HUES48 (cell line): ENCODE measurements at regions not wholly inside any gene's neighbourhood (a gene's known extent, or its start where the extent isn't known, plus 50 kb on each side); places are given as distances from the start of the nearest gene placed in this dataset.
A peak's percentile ranks its signal among the peaks of the same experiment; 100 is the strongest.

Experiments used
- H3K27ac ChIP-seq: one replicate; pipeline ENCODE4 v1.7.0; 2013; ENCODE audit warnings: low read depth, low read length, inconsistent platforms
- H3K27me3 ChIP-seq: 2 replicates; pipeline ENCODE4 v1.6.1; 2013; ENCODE audit warnings: mild to moderate bottlenecking, low read length; ENCODE audit not compliant: control insufficient read depth, insufficient read depth
- H3K36me3 ChIP-seq: 2 replicates; pipeline ENCODE4 v1.6.1; 2013; ENCODE audit warnings: low read length; ENCODE audit not compliant: control insufficient read depth, insufficient read depth
- H3K4me1 ChIP-seq: 2 replicates; pipeline ENCODE4 v1.6.1; 2013; ENCODE audit warnings: mild to moderate bottlenecking, low read length; ENCODE audit not compliant: control insufficient read depth, insufficient read depth
- H3K4me3 ChIP-seq: 2 replicates; pipeline ENCODE4 v1.5.1; 2013; ENCODE audit warnings: mild to moderate bottlenecking, low read depth, low read length
- H3K9ac ChIP-seq: 2 replicates; pipeline ENCODE4 v1.6.1; 2013; ENCODE audit warnings: mild to moderate bottlenecking, low read depth, low read length, moderate library complexity
- H3K9me3 ChIP-seq: 2 replicates; pipeline ENCODE4 v1.6.1; 2013; ENCODE audit warnings: low read length; ENCODE audit not compliant: control insufficient read depth, insufficient read depth

DNA sequence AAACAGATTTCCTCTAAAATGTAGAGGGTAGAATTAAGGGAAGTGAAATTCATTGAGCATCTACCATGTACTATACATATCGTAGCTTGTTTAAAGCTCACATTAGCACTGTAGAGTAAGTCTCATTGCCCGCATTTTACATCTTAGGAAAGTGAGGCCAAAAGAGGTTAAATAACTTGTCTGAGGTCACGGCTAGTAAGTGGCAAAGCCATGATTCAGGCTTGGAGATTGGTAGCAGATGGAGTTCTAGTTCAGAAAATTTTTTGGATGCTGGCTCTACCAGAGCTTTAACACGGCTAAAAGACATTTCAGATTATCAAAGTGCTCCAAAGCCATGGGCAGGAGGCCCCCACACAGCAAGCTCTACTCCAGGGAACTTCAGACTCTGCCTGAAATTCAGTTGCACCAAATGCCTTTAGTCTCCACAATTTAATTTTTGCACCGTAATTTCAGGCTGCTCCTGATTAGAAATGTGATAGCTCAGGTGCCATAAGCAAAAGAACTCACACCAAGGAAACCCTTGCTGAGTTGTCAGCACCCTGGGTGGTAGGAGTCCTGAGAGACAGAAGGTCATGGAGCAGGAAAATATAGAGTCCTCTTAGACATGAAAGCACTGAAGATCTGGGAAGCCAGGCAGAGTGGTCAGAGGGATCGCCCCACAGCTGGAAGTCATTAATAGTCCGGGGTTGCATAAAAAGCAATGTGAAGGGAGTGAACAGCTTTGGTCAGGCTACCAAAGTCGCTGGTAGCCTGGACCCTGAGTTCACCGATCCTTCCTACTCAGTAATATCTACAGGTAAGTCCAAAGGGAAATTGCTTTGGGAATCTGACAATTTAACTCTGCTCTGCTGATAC, 55.2 kb upstream of the ASIP start:
- Histone ChIP-seq H3K27ac (no peak overlapping the region), H3K9me3 (no peaks in the 10 kb centered on the region), H3K27me3 (no peaks in the 10 kb centered on the region), H3K36me3 (no peaks in the 10 kb centered on the region), H3K4me3 (no peak overlapping the region), H3K9ac (no peak overlapping the region), H3K4me1 (peaks cover 14% of the 10 kb centered on the region; the same call in 1 of the 2 replicates)

DNA sequence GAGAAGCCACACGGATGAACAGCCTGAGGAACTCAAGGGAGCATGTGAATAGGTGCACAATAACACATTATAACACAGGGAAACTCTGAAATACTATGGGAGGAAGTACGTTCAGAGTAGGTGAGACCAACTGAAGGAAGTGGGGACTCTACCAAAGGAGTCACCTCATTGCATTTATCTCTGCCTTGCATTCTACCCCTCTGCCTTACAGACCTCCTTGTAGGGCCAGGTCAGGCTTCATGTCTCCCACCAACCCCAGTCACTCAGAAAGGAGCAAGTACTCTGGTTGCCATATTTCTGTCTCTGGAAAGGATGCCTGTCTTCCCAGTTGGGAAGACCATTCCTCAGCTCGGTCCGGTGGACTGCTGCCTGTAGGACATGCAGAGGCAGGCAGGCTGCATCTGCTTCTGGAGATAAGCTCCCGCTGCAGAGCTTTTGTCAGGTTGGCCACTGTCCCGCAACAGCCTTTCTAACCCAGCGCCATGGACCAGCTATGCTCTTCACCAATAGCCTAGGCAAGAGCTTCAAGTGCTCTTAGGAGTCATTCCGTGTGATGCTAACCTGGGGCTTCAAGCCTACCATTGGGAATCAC, 51.6 kb upstream of the ASIP start:
- no peak overlapping the region for H3K4me3 ChIP-seq
- H3K36me3 ChIP-seq, result no peaks in the 10 kb centered on the region
- no peaks in the 10 kb centered on the region for H3K27me3 ChIP-seq
- no peak overlapping the region for H3K27ac ChIP-seq
- no peak overlapping the region for H3K9ac ChIP-seq
- peaks cover 8% of the 10 kb centered on the region; the same call in 1 of the 2 replicates for H3K4me1 ChIP-seq
- H3K9me3 ChIP-seq, result no peaks in the 10 kb centered on the region

DNA sequence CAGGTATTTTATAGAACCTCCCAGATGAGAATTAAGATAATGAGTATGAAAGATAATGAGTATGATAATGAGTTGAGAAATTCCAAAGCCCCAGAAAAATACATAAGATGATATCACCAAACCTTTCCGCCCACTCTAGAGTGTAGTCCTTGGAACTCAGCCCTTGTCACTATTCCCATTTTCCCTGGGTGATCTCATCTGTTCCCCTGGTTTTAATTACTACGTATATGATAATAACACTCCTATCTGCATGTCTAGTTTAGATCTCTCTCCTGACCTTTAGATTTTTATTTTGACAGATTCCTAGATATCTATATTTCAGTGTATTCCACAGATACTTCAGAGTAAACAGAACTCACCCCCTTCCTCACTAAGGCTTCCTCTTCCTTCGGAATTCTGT, 51.0 kb upstream of the ASIP start:
- Histone ChIP-seq H3K9ac (no peak overlapping the region), H3K27me3 (no peaks in the 10 kb centered on the region), H3K36me3 (no peaks in the 10 kb centered on the region), H3K27ac (no peak overlapping the region), H3K4me3 (no peak overlapping the region), H3K9me3 (no peaks in the 10 kb centered on the region), H3K4me1 (peaks cover 11% of the 10 kb centered on the region)

DNA sequence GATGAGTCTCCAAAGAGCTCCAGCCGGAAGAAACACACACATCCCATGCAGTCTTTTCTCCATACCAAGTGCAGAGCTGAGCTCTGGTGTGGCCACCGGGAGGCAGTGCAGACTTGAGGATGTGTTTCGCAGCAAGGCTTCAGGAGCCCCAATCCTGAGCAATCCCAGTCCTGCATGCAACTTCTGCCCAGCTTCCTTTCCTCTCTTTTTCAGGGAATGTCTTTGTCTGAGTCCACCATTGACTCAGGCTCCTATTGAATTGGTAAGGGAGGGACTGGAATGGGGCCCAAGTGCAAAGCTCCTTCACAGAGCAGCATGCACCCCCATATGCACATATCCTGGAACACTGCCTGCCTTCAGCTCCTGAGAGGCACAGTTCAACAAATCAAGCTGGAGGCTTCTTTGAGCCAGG, 50.5 kb upstream of the ASIP start:
- no peak overlapping the region for H3K9ac ChIP-seq
- H3K9me3 ChIP-seq, result no peaks in the 10 kb centered on the region
- no peak overlapping the region for H3K4me3 ChIP-seq
- peaks cover 13% of the 10 kb centered on the region for H3K4me1 ChIP-seq
- H3K27me3 ChIP-seq, result no peaks in the 10 kb centered on the region
- no peaks in the 10 kb centered on the region for H3K36me3 ChIP-seq
- peak overlapping the region; percentile 49 for H3K27ac ChIP-seq
